Fibroblast of lung (primary cell): ENCODE measurements at regions not wholly inside any gene's neighbourhood (a gene's known extent, or its start where the extent isn't known, plus 50 kb on each side); places are given as distances from the start of the nearest gene placed in this dataset.

Experiments used
- EZH2 ChIP-seq: IDR thresholded peaks from 2 replicates; pipeline ENCODE4 v1.5.1; 2012; ENCODE audit warnings: low read length, control low read depth, mild to moderate bottlenecking; ENCODE audit errors: missing control alignments
- TF ChIP-seq, protein P1 (sequence below), 2 donors: IDR thresholded peaks in 1 of 2; conservative IDR thresholded peaks in 1 of 2; 1 replicate in 1 of 2; 2 replicates in 1 of 2; pipeline ENCODE4 v1.5.1; 2011 to 2012; ENCODE audit warnings: low read length in 2 of 2, control low read depth in 1 of 2, inconsistent platforms in 1 of 2, low read depth in 1 of 2, mild to moderate bottlenecking in 1 of 2

DNA sequence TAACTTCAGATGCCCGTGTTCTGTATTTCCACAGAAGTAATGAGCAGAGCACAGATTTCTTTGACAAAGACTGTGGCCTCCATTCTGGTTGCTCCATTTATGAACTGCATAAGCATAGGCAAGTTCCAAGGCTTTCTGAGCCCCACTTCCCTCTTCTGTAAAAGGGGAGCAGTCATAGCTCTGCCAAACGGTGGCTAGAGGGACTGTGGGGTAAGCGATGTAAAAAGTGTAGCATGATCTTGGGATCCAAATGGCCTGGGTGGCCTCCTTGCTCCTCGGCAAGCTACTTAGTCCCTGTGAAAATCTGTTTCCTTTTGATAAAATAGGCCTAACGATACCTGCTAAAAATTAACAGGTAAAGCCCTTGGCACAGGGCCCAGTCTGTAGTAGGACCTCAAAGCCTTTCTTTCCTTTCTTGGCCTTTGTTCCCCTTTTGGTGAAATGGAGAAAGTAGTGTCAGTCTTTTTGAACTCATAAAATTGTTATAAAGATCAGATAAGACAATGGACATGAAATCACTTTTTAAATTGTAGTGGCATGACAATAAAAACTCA lies 646.6 kb downstream of the ACTL7B start:
- TF ChIP-seq, protein P1, sequence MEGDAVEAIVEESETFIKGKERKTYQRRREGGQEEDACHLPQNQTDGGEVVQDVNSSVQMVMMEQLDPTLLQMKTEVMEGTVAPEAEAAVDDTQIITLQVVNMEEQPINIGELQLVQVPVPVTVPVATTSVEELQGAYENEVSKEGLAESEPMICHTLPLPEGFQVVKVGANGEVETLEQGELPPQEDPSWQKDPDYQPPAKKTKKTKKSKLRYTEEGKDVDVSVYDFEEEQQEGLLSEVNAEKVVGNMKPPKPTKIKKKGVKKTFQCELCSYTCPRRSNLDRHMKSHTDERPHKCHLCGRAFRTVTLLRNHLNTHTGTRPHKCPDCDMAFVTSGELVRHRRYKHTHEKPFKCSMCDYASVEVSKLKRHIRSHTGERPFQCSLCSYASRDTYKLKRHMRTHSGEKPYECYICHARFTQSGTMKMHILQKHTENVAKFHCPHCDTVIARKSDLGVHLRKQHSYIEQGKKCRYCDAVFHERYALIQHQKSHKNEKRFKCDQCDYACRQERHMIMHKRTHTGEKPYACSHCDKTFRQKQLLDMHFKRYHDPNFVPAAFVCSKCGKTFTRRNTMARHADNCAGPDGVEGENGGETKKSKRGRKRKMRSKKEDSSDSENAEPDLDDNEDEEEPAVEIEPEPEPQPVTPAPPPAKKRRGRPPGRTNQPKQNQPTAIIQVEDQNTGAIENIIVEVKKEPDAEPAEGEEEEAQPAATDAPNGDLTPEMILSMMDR (conservative IDR thresholded peaks at IDR 0.05 in 1 of 2, IDR thresholded peaks at IDR 0.05 in 1 of 2; ENCODE audit: low read depth in 1 of 2, low read length in 2 of 2): no peak
- TF ChIP-seq EZH2: no peak
